Common myeloid progenitor, CD34-positive (primary cell): ENCODE measurements at regions not wholly inside any gene's neighbourhood (a gene's known extent, or its start where the extent isn't known, plus 50 kb on each side); places are given as distances from the start of the nearest gene placed in this dataset.

Experiments used
- CTCF ChIA-PET: fragments of 350-600 bp; sonication (Branson Sonifier 250); formaldehyde crosslinking; loops from one replicate; lab custom pipeline; 2021; ENCODE audit warnings: antibody characterized with exemption; lab: Charles Lee
- POLR2A ChIA-PET: fragments of 350-600 bp; sonication (Branson Sonifier 250); formaldehyde crosslinking; loops from one replicate; lab custom pipeline; 2021; ENCODE audit warnings: antibody characterized with exemption; lab: Charles Lee
- DNase-seq, 3 donors: peaks; one replicate each; pipeline versions ENCODE4 v3.0.0 to v3.0.0-alpha.2; 2013
- H3K27ac ChIP-seq, 2 experiments: 1 replicate in 1 of 2; 2 replicates in 1 of 2; pipeline ENCODE4 v1.7.0; 2013; ENCODE audit warnings: inconsistent platforms in 2 of 2, low read length in 2 of 2, mild to moderate bottlenecking in 2 of 2, low read depth in 1 of 2, moderate library complexity in 1 of 2; ENCODE audit not compliant: severe bottlenecking in 2 of 2, insufficient read depth in 1 of 2, poor library complexity in 1 of 2
- H3K27me3 ChIP-seq, 5 experiments: replicated peaks in 2 of 5; 1 replicate in 3 of 5; 2 replicates in 2 of 5; pipeline versions ENCODE4 v1.6.1 to v1.7.0; 2013; ENCODE audit warnings: low read length in 4 of 5, mild to moderate bottlenecking in 2 of 5, moderate library complexity in 2 of 5, inconsistent platforms in 1 of 5; ENCODE audit not compliant: insufficient read depth in 5 of 5, control insufficient read depth in 4 of 5
- H3K36me3 ChIP-seq, 4 experiments: 1 replicate in 2 of 4; 2 replicates in 2 of 4; pipeline versions ENCODE4 v1.6.1 to v1.7.0; 2013; ENCODE audit warnings: low read length in 3 of 4, control low read depth in 1 of 4, mild to moderate bottlenecking in 1 of 4; ENCODE audit not compliant: control insufficient read depth in 4 of 4, insufficient read depth in 4 of 4
- H3K4me1 ChIP-seq, 4 experiments: 1 replicate in 3 of 4; 2 replicates in 1 of 4; pipeline versions ENCODE4 v1.6.1 to v1.7.1; 2013; ENCODE audit warnings: low read length in 3 of 4, mild to moderate bottlenecking in 3 of 4, control low read depth in 1 of 4, inconsistent platforms in 1 of 4, moderate library complexity in 1 of 4; ENCODE audit not compliant: control insufficient read depth in 4 of 4, insufficient read depth in 4 of 4; ENCODE audit errors: control extremely low read depth in 1 of 4
- H3K4me3 ChIP-seq, 7 experiments: 1 replicate in 4 of 7; 2 replicates in 3 of 7; pipeline versions ENCODE4 v1.5.1 to v1.7.0; 2013; ENCODE audit warnings: mild to moderate bottlenecking in 7 of 7, low read length in 6 of 7, moderate library complexity in 6 of 7, inconsistent platforms in 2 of 7, low read depth in 2 of 7, control low read depth in 1 of 7; ENCODE audit not compliant: insufficient read depth in 4 of 7, control insufficient read depth in 1 of 7; ENCODE audit errors: extremely low read depth in 1 of 7
- H3K9me3 ChIP-seq, 5 experiments: 1 replicate in 4 of 5; 2 replicates in 1 of 5; pipeline versions ENCODE4 v1.6.1 to v1.7.1; 2013; ENCODE audit warnings: low read length in 4 of 5, mild to moderate bottlenecking in 2 of 5, inconsistent platforms in 1 of 5, low read depth in 1 of 5, moderate library complexity in 1 of 5; ENCODE audit not compliant: control insufficient read depth in 4 of 5, insufficient read depth in 2 of 5; ENCODE audit errors: control extremely low read depth in 1 of 5
- WGBS: methylation state at CpG from one replicate; pipeline ENCODE4 v1.1.5; 2013; ENCODE audit not compliant: insufficient coverage; 5-methylcytosine and 5-hydroxymethylcytosine counted together

DNA sequence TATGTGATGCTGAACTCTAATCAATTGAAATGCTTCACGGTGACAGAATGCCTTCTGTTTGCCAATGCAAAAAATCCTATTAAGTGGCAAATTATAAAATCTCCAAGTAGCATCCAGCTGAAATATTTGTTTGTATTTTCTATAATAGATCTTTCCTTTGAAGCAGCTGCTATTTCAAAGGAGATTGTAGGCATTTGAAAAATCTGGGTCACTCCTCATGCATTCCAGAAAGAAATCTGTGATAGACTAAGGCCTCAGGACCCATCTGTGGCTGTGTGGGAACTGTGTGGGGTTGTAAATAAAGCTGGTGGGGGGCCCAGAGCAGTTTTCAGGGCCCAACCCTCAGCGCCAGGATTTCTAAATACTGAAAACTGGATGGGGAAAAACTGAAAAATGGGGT lies 216.9 kb upstream of the ARG1 start:
- no peak for DNase-seq
- no peaks in the 10 kb centered on the region for H3K36me3 ChIP-seq
- POLR2A ChIA-PET = no interaction called here
- H3K27ac ChIP-seq = no peak overlapping the region
- no peaks in the 10 kb centered on the region for H3K9me3 ChIP-seq
- CTCF ChIA-PET = no interaction called here
- 88% methylated on average over 1 of the region's 2 CpGs for WGBS
- no peak overlapping the region for H3K4me3 ChIP-seq
- no peaks in the 10 kb centered on the region for H3K27me3 ChIP-seq
- no peaks in the 10 kb centered on the region for H3K4me1 ChIP-seq

GRCh38 chr6:131357501-131357900 lies 215.5 kb upstream of the ARG1 start:
- no peaks in the 10 kb centered on the region for H3K36me3 ChIP-seq
- no peak overlapping the region for H3K27ac ChIP-seq
- DNase-seq = no peak
- no peaks in the 10 kb centered on the region for H3K9me3 ChIP-seq
- no peaks in the 10 kb centered on the region for H3K27me3 ChIP-seq
- CTCF ChIA-PET = no interaction called here
- 92% methylated on average over 2 of the region's 2 CpGs for WGBS
- POLR2A ChIA-PET = no interaction called here
- H3K4me3 ChIP-seq = no peak overlapping the region
- no peaks in the 10 kb centered on the region for H3K4me1 ChIP-seq

GRCh38 chr6:131362070-131362469 lies 211.0 kb upstream of the ARG1 start:
- DNase-seq = no peak
- Histone ChIP-seq H3K9me3 (no peaks in the 10 kb centered on the region), H3K4me1 (peaks cover 0 to 10% (median 3%) of the 10 kb centered on the region in 4 experiments), H3K27ac (no peak overlapping the region), H3K4me3 (no peak overlapping the region), H3K27me3 (no peaks in the 10 kb centered on the region), H3K36me3 (no peaks in the 10 kb centered on the region)
- ChIA-PET CTCF (no interaction called here), POLR2A (no interaction called here)
- WGBS = 100% methylated on average over 3 of the region's 4 CpGs

DNA sequence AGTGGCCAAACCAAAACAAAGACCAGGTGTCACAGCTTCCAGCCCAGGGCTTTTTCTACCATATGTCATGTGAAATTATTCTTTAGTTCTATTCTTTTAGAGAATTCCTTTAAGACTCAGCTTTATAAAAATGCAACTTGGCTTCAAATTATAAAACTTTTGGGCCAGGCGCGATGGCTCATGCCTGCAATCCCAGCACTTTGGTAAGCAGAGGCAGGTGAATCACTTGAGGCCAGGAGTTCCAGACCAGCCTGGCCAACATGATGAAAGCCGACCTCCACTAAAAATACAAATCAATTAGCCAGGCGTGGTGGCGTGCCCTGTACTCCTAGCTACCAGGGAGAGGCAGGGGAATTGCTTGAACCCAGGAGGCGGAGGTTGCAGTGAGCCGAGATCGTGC lies 210.3 kb upstream of the ARG1 start:
- H3K9me3 ChIP-seq = no peaks in the 10 kb centered on the region
- H3K4me1 ChIP-seq = peaks cover 0 to 14% (median 8%) of the 10 kb centered on the region in 4 experiments
- no peak for DNase-seq
- H3K27ac ChIP-seq = no peak overlapping the region
- CTCF ChIA-PET = no interaction called here
- WGBS = 88% methylated on average over 5 of the region's 8 CpGs
- H3K36me3 ChIP-seq = no peaks in the 10 kb centered on the region
- no peaks in the 10 kb centered on the region for H3K27me3 ChIP-seq
- H3K4me3 ChIP-seq = no peak overlapping the region
- POLR2A ChIA-PET = no interaction called here

- POLR2A ChIA-PET = no interaction called here
- WGBS = no CpG with 5 or more reads among the region's 1 CpG
- CTCF ChIA-PET = no interaction called here
Observed at GRCh38 chr6:131363947-131364834, 208.8 kb upstream of the ARG1 start.

GRCh38 chr6:131366223-131366622 lies 206.8 kb upstream of the ARG1 start:
- ChIA-PET CTCF (no interaction called here), POLR2A (no interaction called here)
- 100% methylated on average over 2 of the region's 2 CpGs for WGBS
- Histone ChIP-seq H3K27ac (no peak overlapping the region), H3K9me3 (peaks cover 0 to 6% (median 2%) of the 10 kb centered on the region in 5 experiments), H3K36me3 (no peaks in the 10 kb centered on the region), H3K4me1 (peaks cover 7 to 31% (median 14%) of the 10 kb centered on the region in 4 experiments), H3K27me3 (no peaks in the 10 kb centered on the region), H3K4me3 (no peak overlapping the region)
- no peak for DNase-seq

More at GRCh38 chr6:131363947-131364834, 208.8 kb upstream of the ARG1 start:
- no peaks in the 10 kb centered on the region for H3K9me3 ChIP-seq
- H3K27ac ChIP-seq = no peak overlapping the region
- H3K4me3 ChIP-seq = no peak overlapping the region
- H3K36me3 ChIP-seq = no peaks in the 10 kb centered on the region
- peaks cover 7 to 29% (median 14%) of the 10 kb centered on the region in 4 experiments for H3K4me1 ChIP-seq
- no peak for DNase-seq
- H3K27me3 ChIP-seq = no peaks in the 10 kb centered on the region

DNA sequence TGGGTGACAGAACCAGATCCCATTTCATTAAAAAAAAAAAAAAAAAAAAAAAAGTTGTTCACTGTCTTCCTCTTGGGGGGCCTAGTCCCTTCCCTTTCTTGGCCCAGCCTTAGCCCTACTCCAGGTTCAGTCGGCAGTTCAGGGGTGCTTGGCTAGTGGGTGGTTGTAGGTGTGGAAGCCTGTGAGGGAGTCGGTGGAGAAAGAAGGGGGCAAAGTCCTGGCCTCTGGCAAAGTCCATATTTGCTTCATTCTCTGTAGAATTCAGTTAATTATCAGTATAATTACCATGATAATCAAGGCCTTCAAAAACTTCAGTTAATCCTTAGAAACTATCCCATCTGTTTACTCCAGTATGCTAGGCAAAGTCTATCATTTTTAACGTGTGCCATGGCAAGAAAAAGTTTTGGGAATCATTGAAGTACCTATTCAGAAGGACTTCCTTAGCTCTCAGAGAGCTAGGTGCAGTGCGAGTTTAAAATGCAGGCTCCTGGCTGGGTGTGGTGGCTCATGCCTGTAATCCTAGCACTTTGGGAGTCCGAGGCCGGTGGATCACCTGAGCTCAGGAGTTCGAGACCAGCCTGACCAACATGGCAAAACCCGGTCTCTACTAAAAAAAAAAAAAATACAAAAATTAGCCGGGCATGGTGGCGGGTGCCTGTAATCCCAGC lies 205.7 kb upstream of the ARG1 start:
- H3K27ac ChIP-seq = no peak overlapping the region
- no peak for DNase-seq
- ChIA-PET POLR2A (no interaction called here), CTCF (interaction anchor here (1.5 kb wide), 1 partner anchor 184 kb away, joined by 3 read pairs; no protein-coding TSS in a partner anchor)
- no peaks in the 10 kb centered on the region for H3K36me3 ChIP-seq
- WGBS = 97% methylated on average over 7 of the region's 10 CpGs
- no peak overlapping the region for H3K4me3 ChIP-seq
- peaks cover 0 to 6% (median 2%) of the 10 kb centered on the region in 5 experiments for H3K9me3 ChIP-seq
- H3K27me3 ChIP-seq = no peaks in the 10 kb centered on the region
- peaks cover 7 to 31% (median 14%) of the 10 kb centered on the region in 4 experiments for H3K4me1 ChIP-seq
